Psoas muscle (tissue), 7 donors: ENCODE measurements at regions not wholly inside any gene's neighbourhood (a gene's known extent, or its start where the extent isn't known, plus 50 kb on each side); places are given as distances from the start of the nearest gene placed in this dataset.
"Not testable (repeated sequence)": the region's sequence is repeated elsewhere in the genome, so short reads cannot be mapped to it uniquely, and the experiment has no call there.

Experiments
- ATAC-seq, 4 donors: fragments of 200-7000 bp; cut with Tn5 transposase; one replicate each; pipeline ENCODE4 v1.9.1; 2020; ENCODE audit warnings: moderate library complexity in 3 of 4, mild to moderate bottlenecking in 2 of 4
- DNase-seq, 2 donors: peaks; one replicate each; pipeline ENCODE4 v3.0.0-alpha.2; 2020
- H3K27ac ChIP-seq: fragments of 200-600 bp; one replicate; pipeline ENCODE4 v1.8.0; 2022
- H3K27me3 ChIP-seq, 3 donors: fragments of 200-600 bp in 1 of 3; one replicate each; pipeline versions ENCODE4 v1.6.1 to v1.8.0; 2013 to 2022; ENCODE audit warnings: low read length in 2 of 3, mild to moderate bottlenecking in 2 of 3, moderate library complexity in 1 of 3; ENCODE audit not compliant: insufficient read depth in 3 of 3
- H3K36me3 ChIP-seq, 2 donors: fragments of 200-600 bp in 1 of 2; one replicate each; pipeline versions ENCODE4 v1.6.1 to v1.8.0; 2013 to 2022; ENCODE audit warnings: low read depth in 1 of 2, mild to moderate bottlenecking in 1 of 2, moderate library complexity in 1 of 2; ENCODE audit not compliant: insufficient read depth in 1 of 2
- H3K4me1 ChIP-seq: fragments of 200-600 bp; one replicate; pipeline ENCODE4 v1.8.0; 2022
- H3K4me3 ChIP-seq: fragments of 200-600 bp; one replicate; pipeline ENCODE4 v1.8.0; 2022; ENCODE audit warnings: mild to moderate bottlenecking
- H3K9me3 ChIP-seq: fragments of 200-600 bp; one replicate; pipeline ENCODE4 v1.8.0; 2022
- CTCF ChIP-seq: fragments of 200-600 bp; IDR thresholded peaks from one replicate; pipeline ENCODE4 v1.8.0; 2022; ENCODE audit warnings: antibody characterized with exemption
- WGBS, 3 donors: extraction: QIAGEN DNeasy Blood & Tissue Kit; methylation state at CpG; one replicate each; pipeline versions ENCODE4 v1.1.6 to v1.1.7; 2013; 5-methylcytosine and 5-hydroxymethylcytosine counted together
- intact Hi-C, 2 donors: fragments of 100-400 bp; cut with DNase I; formaldehyde crosslinking; loops; one replicate each; pipeline versions ENCODE4 v1.11.0 to v1.14.2; 2022
- donor health status: healthy with polysubstance abuse.
- donor health status: DM: no; HTN: no; CAD: no; lungs with moderate emphysema.
- donor health status: Bipolar disorder and iron deficiency.
- donor health status: healthy.
- donor health status: DM: yes; HTN: yes; CAD: no.
- donor health status: DM: no; HTN: no; CAD: no.
- donor health status: DM: yes; HTN: yes; CAD: no.

- Histone ChIP-seq H3K36me3 (no peaks in the 10 kb centered on the region), H3K27me3 (no peaks in the 10 kb centered on the region), H3K27ac (no peak overlapping the region), H3K9me3 (peaks cover 4% of the 10 kb centered on the region), H3K4me1 (no peaks in the 10 kb centered on the region), H3K4me3 (no peak overlapping the region)
- ATAC-seq (no peak), DNase-seq (no peak)
- no peak for TF ChIP-seq CTCF
- 69 to 74% (median 73%) methylated on average over 3 of the region's 3 CpGs for WGBS, 3 donors
- intact Hi-C loops: no loop called here
Measured at GRCh38 chr1:82371844-82372498, 571.2 kb downstream of the ADGRL2 start.

GRCh38 chr1:82367456-82367855 lies 566.7 kb downstream of the ADGRL2 start:
- Histone ChIP-seq H3K36me3 (no peaks in the 10 kb centered on the region), H3K9me3 (no peaks in the 10 kb centered on the region), H3K4me1 (no peaks in the 10 kb centered on the region), H3K4me3 (no peak overlapping the region), H3K27me3 (no peaks in the 10 kb centered on the region), H3K27ac (no peak overlapping the region)
- ATAC-seq (no peak), DNase-seq (no peak)
- 93 to 100% (median 98%) methylated on average over 2 of the region's 2 CpGs for WGBS, 3 donors
- no peak for TF ChIP-seq CTCF
- intact Hi-C loops: no loop called here

- Histone ChIP-seq H3K27me3 (no peaks in the 10 kb centered on the region), H3K9me3 (no peaks in the 10 kb centered on the region), H3K4me3 (no peak overlapping the region), H3K27ac (no peak overlapping the region), H3K4me1 (no peaks in the 10 kb centered on the region), H3K36me3 (no peaks in the 10 kb centered on the region)
- 70 to 74% (median 70%) methylated on average over 2 of the region's 2 CpGs for WGBS, 3 donors
- intact Hi-C loops: no loop called here
- TF ChIP-seq CTCF: no peak
- no peak for ATAC-seq
- DNase-seq: no peak
Measured at GRCh38 chr1:82366689-82367088, 566.0 kb downstream of the ADGRL2 start.

- intact Hi-C loops, H3K4me1 ChIP-seq, H3K27me3 ChIP-seq, H3K36me3 ChIP-seq, H3K27ac ChIP-seq, H3K4me3 ChIP-seq, ATAC-seq, H3K9me3 ChIP-seq, DNase-seq: not testable (repeated sequence)
- 79 to 98% (median 95%) methylated on average over 5 of the region's 5 CpGs for WGBS, 3 donors
Measured at GRCh38 chr1:82359541-82359940, 558.8 kb downstream of the ADGRL2 start.

GRCh38 chr1:82358706-82359105 lies 558.0 kb downstream of the ADGRL2 start:
- ATAC-seq: not testable (repeated sequence)

GRCh38 chr1:82354546-82354945 lies 553.8 kb downstream of the ADGRL2 start:
- H3K27ac ChIP-seq, intact Hi-C loops, DNase-seq, H3K4me3 ChIP-seq, H3K36me3 ChIP-seq, ATAC-seq, H3K27me3 ChIP-seq, H3K9me3 ChIP-seq, H3K4me1 ChIP-seq: not testable (repeated sequence)
- 71 to 92% (median 90%) methylated on average over 5 of the region's 5 CpGs for WGBS, 3 donors

More at GRCh38 chr1:82358706-82359105, 558.0 kb downstream of the ADGRL2 start:
- DNase-seq, H3K4me1 ChIP-seq, H3K27ac ChIP-seq, H3K36me3 ChIP-seq, intact Hi-C loops, H3K27me3 ChIP-seq, H3K4me3 ChIP-seq, H3K9me3 ChIP-seq: not testable (repeated sequence)
- WGBS, 3 donors: 60 to 68% (median 61%) methylated on average over 4 of the region's 4 CpGs
